ENCODE measurements at regions not wholly inside any gene's neighbourhood (a gene's known extent, or its start where the extent isn't known, plus 50 kb on each side); places are given as distances from the start of the nearest gene placed in this dataset.
A peak's percentile ranks its signal among the peaks of the same experiment; 100 is the strongest.

DNA sequence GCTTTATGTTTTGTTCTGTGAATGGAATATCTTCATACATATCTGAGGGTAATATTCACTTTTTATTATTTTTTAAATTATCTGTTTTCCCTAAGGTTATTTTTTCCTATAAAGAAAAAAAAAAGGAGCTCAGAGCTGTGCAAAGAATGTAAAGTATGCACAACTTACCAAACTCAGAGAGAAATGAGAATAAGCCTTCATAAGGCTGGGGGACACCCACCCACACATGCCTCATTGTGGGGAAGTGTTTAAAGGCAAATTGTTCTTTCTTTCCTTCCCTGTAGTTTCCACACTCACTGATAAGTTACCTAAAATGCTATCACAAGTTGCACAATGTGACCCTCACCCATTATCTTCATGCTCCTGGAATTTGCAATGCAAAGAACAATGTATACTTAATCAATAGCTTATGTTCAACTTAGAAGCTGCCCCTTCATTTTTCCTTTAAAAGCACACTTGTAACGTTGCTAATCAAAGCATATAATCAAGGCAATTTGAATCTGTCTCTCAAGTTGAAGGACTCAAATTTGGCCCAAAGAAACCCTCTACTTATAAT is 108.1 kb downstream of the GNAT3 start:
- peak; percentile 57 for DNase-seq

DNA sequence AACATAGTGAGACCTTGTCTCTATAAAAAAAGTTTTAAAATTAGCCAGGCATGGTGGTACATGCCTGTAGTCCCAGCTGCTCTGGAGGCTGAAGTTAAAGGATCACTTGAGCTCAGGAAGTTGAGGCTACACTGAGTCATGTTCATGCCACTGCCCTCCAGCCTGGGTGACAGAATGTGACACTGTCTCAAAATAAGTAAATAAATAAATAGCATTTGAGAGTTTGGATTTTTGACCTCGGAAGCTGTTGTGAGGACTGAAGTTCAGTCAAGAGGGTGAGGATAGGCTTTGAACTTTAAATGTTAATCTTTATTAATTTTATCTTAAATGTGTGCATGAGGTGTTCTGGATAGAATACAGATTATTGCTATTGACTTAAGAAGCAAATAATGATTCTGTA is 110.2 kb downstream of the GNAT3 start:
- no peak for DNase-seq

DNA sequence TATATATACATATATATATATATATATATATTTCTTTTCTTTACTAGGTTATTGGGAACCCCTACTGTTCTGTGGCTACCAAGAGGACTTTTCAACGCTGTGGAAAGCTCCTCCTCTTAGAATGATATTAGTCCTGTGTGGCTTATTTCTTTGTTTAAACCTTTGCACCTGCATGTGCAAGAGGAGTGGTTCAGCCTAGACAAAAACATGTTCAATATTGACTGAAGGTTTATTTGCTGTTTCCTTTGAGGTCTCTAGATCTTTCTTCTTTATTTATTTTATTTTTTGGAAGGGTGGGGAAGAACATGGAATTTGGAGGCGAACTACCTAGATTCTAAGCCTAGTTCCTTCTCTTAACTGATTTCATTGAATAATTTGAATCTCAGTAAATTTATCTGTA is 118.1 kb downstream of the GNAT3 start:
- DNase-seq, result no peak

DNA sequence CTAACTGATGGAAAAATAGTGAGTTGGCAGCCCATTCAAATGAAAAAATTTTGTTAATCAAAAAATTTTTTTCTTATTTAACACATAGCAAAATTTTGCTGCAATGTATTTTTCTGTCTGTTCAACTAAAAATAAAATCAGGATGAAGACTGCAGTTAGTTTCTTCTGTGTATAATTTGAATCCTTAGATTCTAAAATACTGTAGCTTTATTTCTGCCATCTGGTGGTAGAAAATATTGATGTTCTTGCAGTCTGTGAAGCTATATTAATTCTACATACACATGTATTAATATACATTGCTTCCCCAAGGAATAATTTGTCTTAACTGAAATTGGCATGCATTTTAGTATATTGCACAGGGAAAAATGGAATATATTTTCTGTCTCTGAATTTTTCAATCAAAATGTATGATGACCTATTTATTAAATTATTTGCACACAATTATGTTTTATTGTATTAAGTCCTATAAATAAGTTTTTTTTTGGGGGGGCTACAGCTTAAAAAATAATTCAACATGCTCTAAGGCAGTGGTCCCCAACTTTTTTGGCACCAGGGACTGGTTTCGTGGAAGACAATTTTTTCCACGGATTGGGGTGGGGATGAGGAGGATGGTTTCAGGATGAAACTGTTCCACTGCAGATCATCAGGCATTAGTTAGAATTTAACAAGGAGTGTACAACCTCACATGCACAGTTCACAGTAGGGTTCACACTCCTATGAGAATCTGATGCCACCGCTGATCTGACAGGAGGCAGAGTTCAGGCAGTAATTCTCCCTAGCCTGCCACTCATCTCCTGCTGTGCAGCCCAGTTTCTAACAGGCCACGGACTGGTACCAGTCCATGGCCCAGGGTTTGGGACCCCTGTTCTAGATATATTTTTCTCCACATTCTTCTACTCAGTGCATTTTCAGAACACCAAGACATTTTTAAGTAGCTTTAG is 119.4 kb downstream of the GNAT3 start:
- DNase-seq, result peak; percentile 53

DNA sequence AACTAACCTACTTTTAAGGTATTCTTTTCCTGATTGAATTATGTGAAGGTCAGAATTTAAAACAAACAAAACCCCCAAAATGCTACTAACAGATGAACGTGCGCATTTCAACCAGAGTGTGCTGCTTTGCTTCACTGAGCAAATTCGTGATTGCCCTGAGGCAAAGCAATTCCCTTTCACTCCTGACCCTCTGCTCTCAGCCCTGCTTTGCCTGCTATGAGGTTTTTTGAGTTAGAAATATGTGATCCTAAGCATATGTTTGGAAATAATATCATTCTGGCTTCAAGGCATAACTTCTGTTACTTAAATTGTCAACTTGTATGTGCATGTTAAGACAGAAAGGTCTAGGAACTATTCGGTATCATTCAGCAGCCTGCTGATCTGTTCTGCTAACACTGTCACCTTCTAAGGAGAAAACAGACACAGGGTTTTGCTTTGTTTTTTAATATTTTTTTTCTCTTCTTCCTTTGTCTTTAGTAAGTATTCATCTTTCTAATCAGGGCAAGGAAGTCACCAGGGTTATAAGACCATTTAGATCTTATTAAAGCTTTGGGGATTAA is 124.2 kb downstream of the GNAT3 start:
- DNase-seq, result no peak

DNA sequence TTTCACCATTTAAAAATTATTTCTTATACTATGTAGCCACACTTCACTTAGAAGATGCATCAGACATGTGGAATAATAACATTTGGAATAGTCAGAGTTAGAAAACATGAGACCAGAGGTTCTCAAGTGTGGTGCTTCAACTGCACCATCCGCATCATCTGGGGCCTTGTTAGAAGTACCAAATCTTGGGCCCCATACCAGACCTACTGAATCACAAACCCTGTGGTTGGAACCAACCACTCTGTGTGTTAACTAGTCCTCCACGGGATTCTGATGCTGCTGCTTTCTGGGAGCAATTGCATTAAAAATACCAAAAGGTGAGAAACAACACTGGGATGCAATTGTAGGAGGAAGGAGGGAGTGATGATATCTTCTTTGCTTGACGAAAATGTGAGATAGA is 125.2 kb downstream of the GNAT3 start:
- DNase-seq, result peak; percentile 67

DNA sequence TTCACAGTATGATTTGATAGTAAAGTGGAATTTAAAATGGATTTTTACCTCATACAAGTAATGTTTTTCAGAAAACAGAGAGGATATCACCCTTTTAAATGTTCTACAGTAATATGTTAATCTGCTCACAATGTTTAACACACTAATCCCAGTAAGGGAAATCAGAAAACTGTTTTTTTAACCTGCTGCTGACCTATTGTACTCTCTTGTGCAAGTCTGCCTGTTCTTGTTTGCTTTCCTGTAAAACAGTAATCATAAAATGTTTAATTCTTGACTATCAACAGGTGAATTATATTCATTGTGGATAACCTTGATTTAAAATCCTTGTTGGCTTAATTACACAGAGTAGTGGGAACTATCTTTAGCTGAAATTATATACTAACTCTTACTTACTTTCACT is 126.4 kb downstream of the GNAT3 start:
- DNase-seq, result no peak

DNA sequence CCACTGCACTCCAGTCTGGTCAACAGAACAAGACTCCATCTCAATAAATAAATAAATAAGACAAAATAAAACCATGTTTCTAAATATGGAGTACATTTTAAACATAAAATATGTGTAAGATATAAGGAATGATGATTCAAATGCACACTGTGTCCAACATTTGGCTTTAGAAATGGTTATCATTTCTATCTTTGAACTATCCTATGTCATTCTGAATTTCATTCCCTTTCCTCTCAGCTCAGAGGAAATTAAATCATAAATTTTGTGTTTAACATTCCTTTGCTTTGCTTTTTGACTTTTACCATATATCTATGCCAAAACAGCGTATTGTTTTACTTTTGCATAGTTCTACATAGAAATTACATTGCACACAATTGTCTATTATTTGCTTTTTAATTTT is 130.9 kb downstream of the GNAT3 start:
- peak; percentile 45 for DNase-seq

DNA sequence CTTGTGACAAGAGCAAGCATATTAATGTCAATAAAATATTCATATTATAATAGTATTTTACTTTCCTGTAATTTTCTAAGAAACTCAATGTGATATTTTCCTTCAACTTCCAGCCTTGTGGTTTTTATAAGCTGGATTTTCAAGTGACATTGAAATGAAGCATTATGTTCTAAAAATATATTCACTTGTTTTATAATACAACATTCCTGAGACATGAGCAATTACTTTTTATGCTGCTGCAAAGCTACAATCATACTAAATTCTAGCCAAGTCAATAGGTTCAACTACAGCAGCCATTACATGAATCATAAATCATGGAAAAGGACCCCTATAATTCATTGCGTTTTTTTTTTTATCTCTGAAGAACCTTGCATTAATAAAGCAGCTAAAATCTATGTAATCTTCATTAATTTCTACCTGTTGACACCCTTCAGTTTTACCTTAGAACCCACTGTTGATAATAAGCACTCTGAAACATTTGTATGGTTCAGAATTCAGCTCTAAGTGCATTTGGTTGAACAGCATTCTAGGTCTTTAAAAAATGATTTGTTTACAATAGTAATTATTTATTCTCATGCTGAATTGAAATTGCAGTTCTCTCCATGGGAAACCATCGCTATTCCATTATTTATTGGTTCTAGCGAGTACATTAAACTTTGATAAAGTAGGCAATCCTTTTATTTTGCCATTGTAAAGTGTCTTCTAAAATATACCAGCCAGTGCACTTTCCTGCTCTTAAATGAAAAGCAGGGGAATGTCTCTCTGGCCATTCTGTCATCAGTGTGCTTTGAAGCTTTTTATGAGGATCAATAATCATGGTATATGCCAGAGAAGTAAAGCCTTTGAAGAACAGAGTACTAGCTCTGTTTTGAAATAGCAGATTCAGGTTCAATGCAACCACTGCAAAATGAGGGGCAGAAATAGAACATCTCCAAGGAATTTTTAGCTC is 132.6 kb downstream of the GNAT3 start:
- DNase-seq, result peak; percentile 86

DNA sequence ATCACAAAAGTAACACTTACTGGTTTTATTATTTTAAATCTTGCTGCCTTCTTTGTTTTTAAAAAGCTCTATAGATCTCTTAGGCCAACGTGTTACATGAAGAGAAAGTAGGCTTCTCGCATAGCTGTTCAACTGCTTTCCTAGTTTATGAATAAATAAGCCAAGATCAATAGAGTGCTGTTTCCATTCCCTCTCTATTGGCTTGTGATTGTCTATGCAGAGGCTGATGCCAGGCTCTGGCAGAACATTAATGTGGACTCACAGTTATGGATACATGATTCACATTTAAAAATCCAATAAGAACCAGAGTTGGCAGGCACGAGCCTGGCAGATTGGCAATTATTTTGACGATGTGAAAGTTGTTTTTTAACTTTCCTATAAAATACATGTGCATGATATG is 137.5 kb downstream of the GNAT3 start:
- no peak for DNase-seq

DNA sequence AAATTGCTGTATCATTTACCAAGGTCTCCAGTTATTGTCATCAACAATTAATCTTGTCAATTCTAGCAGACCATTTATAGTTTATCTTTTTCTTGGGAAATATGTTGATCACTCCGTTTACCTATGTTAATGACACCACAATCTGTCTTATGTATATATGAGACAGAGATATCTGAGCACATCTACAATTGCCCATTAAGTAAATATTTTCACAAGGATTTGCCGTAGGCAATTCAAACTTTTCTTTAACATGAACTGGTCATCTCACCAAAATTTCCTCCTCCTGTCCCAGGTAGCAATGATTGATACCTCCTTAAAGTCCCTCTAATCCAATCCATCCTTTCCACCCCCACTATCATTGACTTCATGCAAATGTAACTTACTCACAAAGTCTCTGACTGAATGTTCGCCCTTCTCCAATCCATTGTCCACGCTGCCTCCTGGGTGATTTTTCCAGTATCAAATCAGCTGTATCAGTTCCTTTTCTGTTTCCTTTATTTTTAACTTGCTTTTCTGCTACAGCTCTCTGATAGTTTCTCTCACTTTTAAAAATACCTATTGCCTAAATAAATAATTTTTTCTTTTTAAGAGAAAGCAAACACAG is 138.3 kb downstream of the GNAT3 start:
- no peak for DNase-seq

DNA sequence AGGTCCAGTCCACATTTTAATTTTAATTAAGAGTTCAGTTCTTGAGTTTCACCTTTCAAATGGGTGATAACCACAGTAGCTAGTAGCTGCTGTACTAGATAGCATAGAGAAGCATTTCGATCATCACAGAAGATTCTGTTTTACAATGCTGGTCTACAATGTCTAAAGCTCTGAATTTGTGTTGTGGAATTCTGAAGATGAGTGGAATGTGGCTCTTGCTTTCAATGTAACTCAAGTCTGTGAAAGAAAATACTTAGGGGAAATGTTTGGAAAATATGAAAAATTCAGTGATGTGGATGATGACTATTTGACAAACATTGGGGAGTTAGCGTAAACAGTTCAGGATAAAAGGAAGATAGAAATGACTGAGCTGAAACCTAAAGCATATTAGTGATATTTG is 139.4 kb downstream of the GNAT3 start:
- DNase-seq, result peak; percentile 83

DNA sequence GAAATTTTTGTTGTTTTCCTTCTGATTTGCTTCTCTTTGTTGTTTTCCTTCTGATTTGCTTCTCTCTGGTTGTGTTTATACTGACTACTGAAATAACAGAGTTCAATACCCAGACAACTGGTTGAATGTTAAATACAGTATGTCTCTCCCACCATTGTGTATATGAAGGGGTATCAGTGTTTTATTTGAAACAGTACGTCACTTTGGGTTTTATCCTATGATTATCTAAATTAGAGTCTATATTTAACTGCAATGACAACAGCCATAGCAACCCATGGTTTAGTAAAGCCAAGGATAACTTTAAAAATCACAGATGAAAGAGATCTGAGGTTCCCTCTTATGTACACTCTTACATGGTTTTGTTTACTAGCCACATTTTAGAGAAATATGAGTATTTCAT is 141.3 kb downstream of the GNAT3 start:
- no peak for DNase-seq

DNA sequence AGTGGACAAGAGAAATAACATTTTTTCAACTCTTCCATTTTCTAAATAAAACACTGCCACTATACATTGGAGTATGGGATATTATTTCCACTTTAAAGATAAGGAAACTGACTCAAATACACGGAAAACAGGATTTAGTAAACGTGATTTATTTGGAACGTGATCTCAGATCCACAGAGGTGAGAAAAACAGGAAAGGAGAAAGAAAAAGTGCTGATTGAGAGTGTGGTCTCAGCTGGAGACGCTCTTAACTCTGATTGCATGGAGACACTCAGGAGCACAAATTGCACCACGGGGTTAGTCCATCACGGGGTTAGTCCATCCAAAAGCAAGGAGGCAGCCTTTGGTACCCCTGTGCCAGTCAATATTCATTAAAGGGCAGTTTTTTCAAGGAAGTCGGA is 142.5 kb downstream of the GNAT3 start:
- DNase-seq, result no peak

DNA sequence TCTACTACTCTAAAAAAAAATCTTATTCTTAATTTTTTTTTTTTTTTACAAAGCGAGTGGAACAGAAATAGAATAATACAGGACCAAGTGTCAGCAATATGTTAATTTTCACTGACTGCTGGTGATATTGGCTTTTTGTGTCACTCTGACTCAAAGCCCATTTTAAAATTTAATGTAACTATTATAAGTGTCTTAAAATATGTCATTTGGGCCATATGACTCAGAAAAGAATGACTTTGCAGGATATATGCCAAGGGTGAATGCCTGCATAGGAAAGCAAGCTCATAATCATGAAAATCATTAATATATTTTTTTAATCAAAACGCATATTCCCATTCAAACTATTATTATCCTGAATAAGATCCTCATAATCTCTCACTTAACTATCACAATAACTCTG is 149.2 kb downstream of the GNAT3 start:
- no peak for DNase-seq

DNA sequence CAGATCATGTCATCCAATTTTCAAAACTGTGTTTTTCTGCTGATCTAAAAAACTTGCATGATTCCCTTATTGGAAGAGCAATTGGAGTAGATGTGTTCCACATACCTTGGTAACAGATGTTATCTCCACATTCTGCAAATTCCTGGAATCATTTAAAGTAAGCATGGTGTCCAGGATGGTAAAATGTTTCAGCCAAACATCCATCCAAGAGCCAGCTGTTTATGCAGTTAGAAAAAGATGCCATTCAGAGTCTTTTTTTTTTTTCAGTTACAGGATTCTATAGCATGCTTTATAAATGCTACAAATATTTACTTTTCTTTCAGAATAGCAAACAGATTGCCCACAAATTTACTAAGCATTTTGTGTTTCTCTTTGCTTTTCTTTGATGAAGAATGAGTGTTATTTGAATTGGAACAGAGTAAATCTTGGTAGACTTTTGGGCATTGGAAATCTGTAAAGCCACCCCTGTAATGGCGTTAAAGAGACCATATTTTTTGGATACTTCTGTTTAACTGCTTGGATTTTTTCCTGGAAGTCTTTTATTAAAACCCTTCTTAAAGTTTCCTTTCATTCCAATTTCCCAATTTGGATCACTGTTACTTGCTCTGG is 149.8 kb downstream of the GNAT3 start:
- peak; percentile 60 for DNase-seq

DNA sequence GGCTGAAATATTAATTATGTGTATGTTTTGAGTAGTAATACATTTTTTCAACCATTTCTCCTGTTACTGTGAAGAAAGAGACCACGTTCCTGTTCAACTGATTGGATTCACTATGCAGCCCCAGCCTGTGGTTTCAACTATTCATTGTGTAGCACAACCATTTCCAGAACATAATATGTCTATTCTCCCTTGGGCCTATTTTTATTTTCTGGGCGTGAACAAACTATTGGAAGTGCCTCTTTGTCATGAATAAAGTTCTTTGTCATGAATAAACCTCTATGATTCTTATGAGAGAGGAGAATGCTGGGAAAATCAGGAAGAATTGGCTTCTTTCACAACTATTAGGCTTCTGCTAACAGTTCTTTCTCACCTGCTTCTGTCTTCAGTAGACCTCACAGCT is 152.4 kb downstream of the GNAT3 start:
- DNase-seq, result no peak

DNA sequence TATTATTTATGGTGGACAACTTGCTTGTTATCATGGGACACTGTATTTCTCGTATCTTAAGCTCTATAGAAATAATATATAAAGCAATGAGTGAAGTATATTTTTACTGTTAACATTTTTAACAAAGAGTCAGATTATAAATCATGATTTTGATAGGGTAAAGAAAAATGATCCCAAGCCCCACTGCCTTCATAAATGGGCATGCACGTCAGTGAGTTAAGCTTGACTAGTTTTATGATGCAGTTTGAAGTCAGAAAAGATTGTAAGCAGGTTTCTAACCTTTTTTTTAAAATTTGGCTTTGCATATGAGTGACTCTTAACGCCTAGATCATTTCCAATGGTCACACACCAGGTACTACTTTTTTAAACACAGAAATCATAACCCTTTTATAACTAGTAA is 152.8 kb downstream of the GNAT3 start:
- no peak for DNase-seq

DNA sequence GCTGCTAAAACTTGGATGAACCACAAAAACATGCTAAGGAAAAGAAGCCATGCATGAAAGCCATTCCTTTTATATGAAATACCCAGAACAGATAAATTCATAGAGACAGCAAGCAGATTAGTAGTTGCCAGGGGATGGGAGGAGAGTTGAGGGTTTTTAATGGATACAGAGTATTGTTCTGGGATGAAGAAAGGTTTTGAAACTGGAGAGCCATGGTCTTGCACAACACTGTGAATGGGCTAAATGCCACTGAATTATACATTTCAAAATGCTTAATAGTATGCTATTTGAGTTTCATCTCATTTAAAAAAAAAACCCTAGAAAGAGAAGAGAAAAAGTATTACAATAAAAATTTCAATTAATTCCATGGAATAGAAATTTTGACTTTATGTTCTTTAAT is 154.3 kb downstream of the GNAT3 start:
- DNase-seq, result peak; percentile 70

DNA sequence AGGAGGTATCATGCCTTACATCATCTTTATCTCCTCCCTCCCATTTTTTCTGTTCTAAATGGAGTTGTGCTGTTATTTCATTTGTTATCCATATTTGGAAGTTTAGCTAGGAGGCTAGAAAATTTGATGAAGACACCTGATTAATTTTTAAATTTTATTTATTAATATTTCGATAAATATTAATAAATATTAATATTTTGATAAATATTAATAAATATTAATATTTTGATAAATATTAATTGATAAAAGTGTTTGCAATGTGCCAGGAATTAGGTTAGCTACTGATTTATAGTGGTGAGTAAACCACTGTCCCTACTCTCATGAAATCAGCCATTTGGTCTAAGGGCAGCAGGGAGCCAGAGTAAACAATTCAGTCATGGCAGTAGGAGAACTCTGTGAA is 161.4 kb downstream of the GNAT3 start:
- no peak for DNase-seq

DNA sequence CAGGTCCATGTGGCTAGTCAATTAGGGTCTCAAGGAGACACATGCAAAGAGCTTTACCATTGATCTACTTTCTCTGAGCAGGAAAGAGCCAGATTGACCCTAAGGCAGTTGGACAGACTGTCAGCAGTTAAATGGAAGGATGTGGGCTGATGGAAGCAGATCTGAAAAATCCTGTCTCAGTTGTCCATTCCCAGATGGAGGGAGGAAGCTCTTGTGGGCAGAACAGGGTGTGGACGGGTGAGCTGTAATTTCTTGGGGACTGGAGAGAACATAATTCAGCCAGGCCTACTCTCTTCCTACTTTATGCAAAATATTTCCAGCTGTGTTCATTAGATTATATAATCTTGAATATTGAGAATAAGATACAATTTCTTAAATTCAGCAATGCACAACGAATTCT is 163.6 kb downstream of the GNAT3 start:
- no peak for DNase-seq

DNA sequence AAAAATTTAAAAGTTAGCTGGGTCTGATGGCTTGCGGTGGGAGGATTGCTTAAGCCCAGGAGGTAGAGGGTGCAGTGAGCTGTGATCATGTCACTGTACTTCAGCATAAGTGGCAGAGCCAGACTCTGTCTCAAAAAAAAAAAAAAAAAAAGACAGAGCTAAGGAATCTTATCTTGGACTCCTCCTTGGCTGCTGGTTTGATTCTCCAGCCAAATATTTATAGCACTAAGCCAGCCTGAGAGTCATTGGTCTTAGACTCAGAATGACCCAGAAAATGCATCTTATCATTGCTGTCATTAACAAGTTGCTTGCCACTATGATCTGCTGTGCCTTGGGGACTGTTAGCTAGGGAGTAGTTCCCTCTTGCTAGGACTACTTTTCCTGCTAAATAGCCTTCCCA is 164.7 kb downstream of the GNAT3 start:
- DNase-seq, result no peak

All from fibroblast of upper back skin (primary cell).